Head of caudate nucleus (tissue), 42 donors: ENCODE measurements at regions not wholly inside any gene's neighbourhood (a gene's known extent, or its start where the extent isn't known, plus 50 kb on each side); places are given as distances from the start of the nearest gene placed in this dataset.

Source experiments
- DNase-seq, 42 donors: peaks; one replicate each; pipeline versions ENCODE4 v3.0.0 to v3.0.0-alpha.2; 2020 to 2021; ENCODE audit warnings: mixed read lengths in 7 of 42
- intact Hi-C: fragments of 100-400 bp; cut with DNase I; formaldehyde crosslinking; loops from one replicate; pipeline ENCODE4 v1.15.0; 2022

- no peak for DNase-seq
- intact Hi-C loops, result no loop called here
Measured at GRCh38 chr10:33734393-33735155, 400.1 kb upstream of the NRP1 start.

GRCh38 chr10:33733058-33733457, 398.6 kb upstream of the NRP1 start:
- DNase-seq, result no peak
- intact Hi-C loops, result no loop called here

- intact Hi-C loops, result no loop called here
- no peak for DNase-seq
Measured at GRCh38 chr10:33732161-33732680, 397.8 kb upstream of the NRP1 start.

- no peak for DNase-seq
- intact Hi-C loops, result no loop called here
Measured at GRCh38 chr10:33731322-33731721, 396.9 kb upstream of the NRP1 start.

GRCh38 chr10:33725430-33725829, 391.0 kb upstream of the NRP1 start:
- intact Hi-C loops, result no loop called here

GRCh38 chr10:33723181-33723580, 388.7 kb upstream of the NRP1 start:
- DNase-seq, result no peak
- intact Hi-C loops, result no loop called here

More at GRCh38 chr10:33725430-33725829, 391.0 kb upstream of the NRP1 start:
- no peak for DNase-seq

- DNase-seq, result no peak
- intact Hi-C loops, result no loop called here
Measured at GRCh38 chr10:33722067-33722466, 387.6 kb upstream of the NRP1 start.

- DNase-seq, result no peak
- intact Hi-C loops, result no loop called here
Measured at GRCh38 chr10:33721509-33721908, 387.0 kb upstream of the NRP1 start.

GRCh38 chr10:33720161-33720560, 385.7 kb upstream of the NRP1 start:
- intact Hi-C loops, result no loop called here
- no peak for DNase-seq

GRCh38 chr10:33719005-33719703, 384.7 kb upstream of the NRP1 start:
- intact Hi-C loops, result no loop called here
- DNase-seq, result no peak

GRCh38 chr10:33716501-33717267, 382.2 kb upstream of the NRP1 start:
- no peak for DNase-seq

GRCh38 chr10:33715303-33715975, 381.0 kb upstream of the NRP1 start:
- intact Hi-C loops, result no loop called here
- DNase-seq, result peak in 1 of 42 donors; percentile 4

More at GRCh38 chr10:33716501-33717267, 382.2 kb upstream of the NRP1 start:
- intact Hi-C loops, result no loop called here

GRCh38 chr10:33712825-33713224, 378.4 kb upstream of the NRP1 start:
- intact Hi-C loops, result no loop called here
- no peak for DNase-seq

GRCh38 chr10:33710006-33710405, 375.5 kb upstream of the NRP1 start:
- DNase-seq, result no peak
- intact Hi-C loops, result no loop called here

GRCh38 chr10:33709008-33709753, 374.7 kb upstream of the NRP1 start:
- intact Hi-C loops, result no loop called here
- DNase-seq, result no peak

- no peak for DNase-seq
Measured at GRCh38 chr10:33708561-33708960, 374.1 kb upstream of the NRP1 start.

GRCh38 chr10:33706746-33707145, 372.3 kb upstream of the NRP1 start:
- intact Hi-C loops, result no loop called here

More at GRCh38 chr10:33708561-33708960, 374.1 kb upstream of the NRP1 start:
- intact Hi-C loops, result no loop called here

GRCh38 chr10:33706191-33706590, 371.7 kb upstream of the NRP1 start:
- DNase-seq, result no peak
- intact Hi-C loops, result no loop called here

More at GRCh38 chr10:33706746-33707145, 372.3 kb upstream of the NRP1 start:
- no peak for DNase-seq
